ENCODE measurements at regions not wholly inside any gene's neighbourhood (a gene's known extent, or its start where the extent isn't known, plus 50 kb on each side); places are given as distances from the start of the nearest gene placed in this dataset.

- Histone ChIP-seq H3K4me2 (no peak overlapping the region), H3K4me3 (IDR thresholded peaks at IDR 0.05; ENCODE audit: insufficient read depth, low read depth, low read length) (no peak overlapping the region), H2AFZ (ENCODE audit: low read depth) (no peak overlapping the region), H3K79me2 (ENCODE audit: insufficient read depth, low read depth) (no peaks in the 10 kb centered on the region), H4K20me1 (ENCODE audit: insufficient read depth) (no peaks in the 10 kb centered on the region), H3K27me3 (ENCODE audit: insufficient read depth, low read depth) (no peaks in the 10 kb centered on the region), H3K27ac (no peak overlapping the region), H3K4me1 (ENCODE audit: low read depth, poor library complexity, severe bottlenecking) (peaks cover 21% of the 10 kb centered on the region), H3K9ac (no peak overlapping the region), H3K36me3 (ENCODE audit: insufficient read depth) (no peaks in the 10 kb centered on the region)
- TF ChIP-seq, protein P1, sequence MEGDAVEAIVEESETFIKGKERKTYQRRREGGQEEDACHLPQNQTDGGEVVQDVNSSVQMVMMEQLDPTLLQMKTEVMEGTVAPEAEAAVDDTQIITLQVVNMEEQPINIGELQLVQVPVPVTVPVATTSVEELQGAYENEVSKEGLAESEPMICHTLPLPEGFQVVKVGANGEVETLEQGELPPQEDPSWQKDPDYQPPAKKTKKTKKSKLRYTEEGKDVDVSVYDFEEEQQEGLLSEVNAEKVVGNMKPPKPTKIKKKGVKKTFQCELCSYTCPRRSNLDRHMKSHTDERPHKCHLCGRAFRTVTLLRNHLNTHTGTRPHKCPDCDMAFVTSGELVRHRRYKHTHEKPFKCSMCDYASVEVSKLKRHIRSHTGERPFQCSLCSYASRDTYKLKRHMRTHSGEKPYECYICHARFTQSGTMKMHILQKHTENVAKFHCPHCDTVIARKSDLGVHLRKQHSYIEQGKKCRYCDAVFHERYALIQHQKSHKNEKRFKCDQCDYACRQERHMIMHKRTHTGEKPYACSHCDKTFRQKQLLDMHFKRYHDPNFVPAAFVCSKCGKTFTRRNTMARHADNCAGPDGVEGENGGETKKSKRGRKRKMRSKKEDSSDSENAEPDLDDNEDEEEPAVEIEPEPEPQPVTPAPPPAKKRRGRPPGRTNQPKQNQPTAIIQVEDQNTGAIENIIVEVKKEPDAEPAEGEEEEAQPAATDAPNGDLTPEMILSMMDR (conservative IDR thresholded peaks at IDR 0.05; ENCODE audit: low read depth, low read length), result no peak
Observed at GRCh38 chr12:15038137-15038536, 65.3 kb downstream of the PDE6H start.

- Histone ChIP-seq H3K4me3 (IDR thresholded peaks at IDR 0.05; ENCODE audit: insufficient read depth, low read depth, low read length) (no peak overlapping the region), H2AFZ (ENCODE audit: low read depth) (no peak overlapping the region), H3K4me2 (no peak overlapping the region), H3K27ac (no peak overlapping the region), H4K20me1 (ENCODE audit: insufficient read depth) (no peaks in the 10 kb centered on the region), H3K79me2 (ENCODE audit: insufficient read depth, low read depth) (no peaks in the 10 kb centered on the region), H3K9ac (no peak overlapping the region), H3K36me3 (ENCODE audit: insufficient read depth) (no peaks in the 10 kb centered on the region), H3K27me3 (ENCODE audit: insufficient read depth, low read depth) (no peaks in the 10 kb centered on the region), H3K4me1 (ENCODE audit: low read depth, poor library complexity, severe bottlenecking) (no peaks in the 10 kb centered on the region)
- TF ChIP-seq, protein P1 (conservative IDR thresholded peaks at IDR 0.05; ENCODE audit: low read depth, low read length), result no peak
Observed at GRCh38 chr12:15044471-15044870, 71.6 kb downstream of the PDE6H start.

- no peak overlapping the region for H3K4me3 ChIP-seq (IDR thresholded peaks at IDR 0.05; ENCODE audit: insufficient read depth, low read depth, low read length)
- H3K36me3 ChIP-seq (ENCODE audit: insufficient read depth), result no peaks in the 10 kb centered on the region
- H3K79me2 ChIP-seq (ENCODE audit: insufficient read depth, low read depth), result no peaks in the 10 kb centered on the region
- H3K4me1 ChIP-seq (ENCODE audit: low read depth, poor library complexity, severe bottlenecking), result peaks cover 7% of the 10 kb centered on the region
- TF ChIP-seq, protein P1 (conservative IDR thresholded peaks at IDR 0.05; ENCODE audit: low read depth, low read length), result no peak
- H3K4me2 ChIP-seq, result no peak overlapping the region
- no peaks in the 10 kb centered on the region for H4K20me1 ChIP-seq (ENCODE audit: insufficient read depth)
- no peaks in the 10 kb centered on the region for H3K27me3 ChIP-seq (ENCODE audit: insufficient read depth, low read depth)
- H2AFZ ChIP-seq (ENCODE audit: low read depth), result no peak overlapping the region
- H3K9ac ChIP-seq, result no peak overlapping the region
- no peak overlapping the region for H3K27ac ChIP-seq
Observed at GRCh38 chr12:15045451-15045850, 72.6 kb downstream of the PDE6H start.

- Histone ChIP-seq H3K4me3 (IDR thresholded peaks at IDR 0.05; ENCODE audit: insufficient read depth, low read depth, low read length) (no peak overlapping the region), H3K27me3 (ENCODE audit: insufficient read depth, low read depth) (no peaks in the 10 kb centered on the region), H3K4me2 (no peak overlapping the region), H4K20me1 (ENCODE audit: insufficient read depth) (no peaks in the 10 kb centered on the region), H3K27ac (no peak overlapping the region), H3K36me3 (ENCODE audit: insufficient read depth) (no peaks in the 10 kb centered on the region), H3K4me1 (ENCODE audit: low read depth, poor library complexity, severe bottlenecking) (peaks cover 23% of the 10 kb centered on the region), H3K79me2 (ENCODE audit: insufficient read depth, low read depth) (no peaks in the 10 kb centered on the region), H2AFZ (ENCODE audit: low read depth) (no peak overlapping the region), H3K9ac (no peak overlapping the region)
- TF ChIP-seq, protein P1 (conservative IDR thresholded peaks at IDR 0.05; ENCODE audit: low read depth, low read length), result no peak
Observed at GRCh38 chr12:15047611-15048010, 74.8 kb downstream of the PDE6H start.

Measured in KMS-11 (cell line).